BLaER1 treated with 17β-estradiol and CSF1 and Interleukin-3, amounts not matched to agents 10 nM and 100 nM (cell line): ENCODE measurements at regions not wholly inside any gene's neighbourhood (a gene's known extent, or its start where the extent isn't known, plus 50 kb on each side); places are given as distances from the start of the nearest gene placed in this dataset.

Experiments
- H3K27ac ChIP-seq, 11 experiments: shearing (Covaris generic); formaldehyde crosslinking; 2 replicates each; pipeline ENCODE4 v1.8.1; 2022
- H3K27me3 ChIP-seq, 11 experiments: shearing (Covaris generic); formaldehyde crosslinking; 2 replicates each; pipeline ENCODE4 v1.8.1; 2022
- H3K36me3 ChIP-seq, 11 experiments: shearing (Covaris generic); formaldehyde crosslinking; 2 replicates each; pipeline ENCODE4 v1.8.1; 2022
- H3K4me1 ChIP-seq, 10 experiments: shearing (Covaris generic); formaldehyde crosslinking; 2 replicates each; pipeline ENCODE4 v1.8.1; 2022
- H3K4me2 ChIP-seq, 11 experiments: shearing (Covaris generic); formaldehyde crosslinking; 2 replicates each; pipeline ENCODE4 v1.8.1; 2022
- H3K4me3 ChIP-seq, 10 experiments: shearing (Covaris generic); formaldehyde crosslinking; 2 replicates each; pipeline ENCODE4 v1.8.1; 2022
- H3K9ac ChIP-seq, 11 experiments: shearing (Covaris generic); formaldehyde crosslinking; 2 replicates each; pipeline ENCODE4 v1.8.1; 2022
- H3K9me3 ChIP-seq, 11 experiments: shearing (Covaris generic); formaldehyde crosslinking; replicated peaks in 1 of 11; 2 replicates each; pipeline ENCODE4 v1.8.1; 2022
- H4K20me1 ChIP-seq, 11 experiments: shearing (Covaris generic); formaldehyde crosslinking; 2 replicates each; pipeline ENCODE4 v1.8.1; 2022
- Cebpa-rat ChIP-seq, 11 experiments: shearing (Covaris generic); IDR thresholded peaks; 2 replicates each; pipeline ENCODE4 v1.8.1; 2022

- Histone ChIP-seq H3K4me1 (no peaks in the 10 kb centered on the region), H3K9me3 (peaks cover 0 to 14% (median 11%) of the 10 kb centered on the region in 11 experiments; a peak in 9 of 22 replicates), H3K4me3 (no peak overlapping the region), H3K4me2 (no peak overlapping the region), H3K9ac (no peak overlapping the region), H3K27ac (no peak overlapping the region), H3K36me3 (no peaks in the 10 kb centered on the region), H3K27me3 (no peaks in the 10 kb centered on the region), H4K20me1 (no peaks in the 10 kb centered on the region)
- TF ChIP-seq Cebpa-rat (IDR thresholded peaks at IDR 0.05) = no peak
These were observed 319.4 kb downstream of the SIPA1L2 start for GRCh38 chr1:232310541-232310940.

GRCh38 chr1:232308616-232309015, 321.3 kb downstream of the SIPA1L2 start:
- no peak overlapping the region for H3K9ac ChIP-seq
- H3K36me3 ChIP-seq = no peaks in the 10 kb centered on the region
- no peak overlapping the region for H3K4me2 ChIP-seq
- no peak overlapping the region for H3K27ac ChIP-seq
- H3K4me1 ChIP-seq = no peaks in the 10 kb centered on the region
- H3K9me3 ChIP-seq = peaks cover 0 to 11% (median 6%) of the 10 kb centered on the region in 11 experiments; a peak in 8 of 22 replicates
- no peak for TF ChIP-seq Cebpa-rat (IDR thresholded peaks at IDR 0.05)
- H3K4me3 ChIP-seq = no peak overlapping the region
- no peaks in the 10 kb centered on the region for H4K20me1 ChIP-seq
- H3K27me3 ChIP-seq = no peaks in the 10 kb centered on the region

GRCh38 chr1:232307296-232308017, 322.5 kb downstream of the SIPA1L2 start:
- no peaks in the 10 kb centered on the region for H3K9me3 ChIP-seq
- H3K4me3 ChIP-seq = no peak overlapping the region
- H3K9ac ChIP-seq = no peak overlapping the region
- no peak for TF ChIP-seq Cebpa-rat (IDR thresholded peaks at IDR 0.05)
- H3K4me2 ChIP-seq = no peak overlapping the region
- no peaks in the 10 kb centered on the region for H4K20me1 ChIP-seq
- H3K27ac ChIP-seq = no peak overlapping the region
- no peaks in the 10 kb centered on the region for H3K4me1 ChIP-seq
- H3K36me3 ChIP-seq = no peaks in the 10 kb centered on the region
- H3K27me3 ChIP-seq = no peaks in the 10 kb centered on the region

GRCh38 chr1:232306269-232306961, 323.5 kb downstream of the SIPA1L2 start:
- Histone ChIP-seq H4K20me1 (no peaks in the 10 kb centered on the region), H3K36me3 (no peaks in the 10 kb centered on the region), H3K4me2 (no peak overlapping the region), H3K9me3 (no peaks in the 10 kb centered on the region), H3K9ac (no peak overlapping the region), H3K27ac (no peak overlapping the region), H3K27me3 (no peaks in the 10 kb centered on the region), H3K4me3 (no peak overlapping the region), H3K4me1 (no peaks in the 10 kb centered on the region)
- no peak for TF ChIP-seq Cebpa-rat (IDR thresholded peaks at IDR 0.05)

GRCh38 chr1:232305050-232305449, 324.9 kb downstream of the SIPA1L2 start:
- Histone ChIP-seq H3K9ac (no peak overlapping the region), H3K4me3 (no peak overlapping the region), H3K4me1 (no peaks in the 10 kb centered on the region), H3K4me2 (no peak overlapping the region), H3K36me3 (no peaks in the 10 kb centered on the region), H3K27me3 (no peaks in the 10 kb centered on the region), H4K20me1 (no peaks in the 10 kb centered on the region), H3K27ac (no peak overlapping the region), H3K9me3 (no peaks in the 10 kb centered on the region)
- TF ChIP-seq Cebpa-rat (IDR thresholded peaks at IDR 0.05) = no peak

- no peak overlapping the region for H3K27ac ChIP-seq
- H3K9me3 ChIP-seq = no peaks in the 10 kb centered on the region
- H3K9ac ChIP-seq = no peak overlapping the region
- H3K4me1 ChIP-seq = peaks cover 0 to 6% (median 0%) of the 10 kb centered on the region in 10 experiments; a peak in 2 of 20 replicates
- H3K4me3 ChIP-seq = no peak overlapping the region
- no peaks in the 10 kb centered on the region for H4K20me1 ChIP-seq
- H3K36me3 ChIP-seq = no peaks in the 10 kb centered on the region
- H3K4me2 ChIP-seq = no peak overlapping the region
- TF ChIP-seq Cebpa-rat (IDR thresholded peaks at IDR 0.05) = no peak
- H3K27me3 ChIP-seq = no peaks in the 10 kb centered on the region
These were observed 326.7 kb downstream of the SIPA1L2 start for GRCh38 chr1:232303222-232303620.

GRCh38 chr1:232302376-232303221, 327.3 kb downstream of the SIPA1L2 start:
- Histone ChIP-seq H3K27ac (no peak overlapping the region), H3K4me3 (no peak overlapping the region), H3K4me1 (peaks cover 0 to 7% (median 0%) of the 10 kb centered on the region in 10 experiments; a peak in 2 of 20 replicates), H3K27me3 (no peaks in the 10 kb centered on the region), H3K9ac (no peak overlapping the region), H3K36me3 (no peaks in the 10 kb centered on the region), H3K4me2 (no peak overlapping the region), H4K20me1 (no peaks in the 10 kb centered on the region), H3K9me3 (no peaks in the 10 kb centered on the region)
- no peak for TF ChIP-seq Cebpa-rat (IDR thresholded peaks at IDR 0.05)

GRCh38 chr1:232301246-232301645, 328.7 kb downstream of the SIPA1L2 start:
- no peak overlapping the region for H3K4me3 ChIP-seq
- H3K9me3 ChIP-seq = no peaks in the 10 kb centered on the region
- no peak overlapping the region for H3K27ac ChIP-seq
- peaks cover 0 to 7% (median 0%) of the 10 kb centered on the region in 10 experiments; a peak in 2 of 20 replicates for H3K4me1 ChIP-seq
- H3K9ac ChIP-seq = no peak overlapping the region
- H3K27me3 ChIP-seq = no peaks in the 10 kb centered on the region
- H3K36me3 ChIP-seq = no peaks in the 10 kb centered on the region
- H3K4me2 ChIP-seq = no peak overlapping the region
- H4K20me1 ChIP-seq = no peaks in the 10 kb centered on the region
- TF ChIP-seq Cebpa-rat (IDR thresholded peaks at IDR 0.05) = no peak

- Histone ChIP-seq H3K4me3 (no peak overlapping the region), H3K9ac (no peak overlapping the region), H4K20me1 (no peaks in the 10 kb centered on the region), H3K27ac (no peak overlapping the region), H3K4me2 (no peak overlapping the region), H3K4me1 (peaks cover 0 to 7% (median 0%) of the 10 kb centered on the region in 10 experiments; a peak in 2 of 20 replicates), H3K27me3 (no peaks in the 10 kb centered on the region), H3K9me3 (no peaks in the 10 kb centered on the region), H3K36me3 (no peaks in the 10 kb centered on the region)
- TF ChIP-seq Cebpa-rat (IDR thresholded peaks at IDR 0.05) = no peak
These were observed 329.5 kb downstream of the SIPA1L2 start for GRCh38 chr1:232300466-232300865.
